Erythroblast (primary cell): ENCODE measurements at regions not wholly inside any gene's neighbourhood (a gene's known extent, or its start where the extent isn't known, plus 50 kb on each side); places are given as distances from the start of the nearest gene placed in this dataset.

ENCODE experiments used
- GATA1 ChIP-seq: IDR thresholded peaks from 2 replicates; pipeline ENCODE4 v1.6.1; 2011; ENCODE audit warnings: low read depth, mild to moderate bottlenecking, control low read depth, low read length, moderate library complexity
- POLR2A ChIP-seq: IDR thresholded peaks from 2 replicates; pipeline ENCODE4 v1.6.1; 2011; ENCODE audit warnings: mild to moderate bottlenecking, low read length

DNA sequence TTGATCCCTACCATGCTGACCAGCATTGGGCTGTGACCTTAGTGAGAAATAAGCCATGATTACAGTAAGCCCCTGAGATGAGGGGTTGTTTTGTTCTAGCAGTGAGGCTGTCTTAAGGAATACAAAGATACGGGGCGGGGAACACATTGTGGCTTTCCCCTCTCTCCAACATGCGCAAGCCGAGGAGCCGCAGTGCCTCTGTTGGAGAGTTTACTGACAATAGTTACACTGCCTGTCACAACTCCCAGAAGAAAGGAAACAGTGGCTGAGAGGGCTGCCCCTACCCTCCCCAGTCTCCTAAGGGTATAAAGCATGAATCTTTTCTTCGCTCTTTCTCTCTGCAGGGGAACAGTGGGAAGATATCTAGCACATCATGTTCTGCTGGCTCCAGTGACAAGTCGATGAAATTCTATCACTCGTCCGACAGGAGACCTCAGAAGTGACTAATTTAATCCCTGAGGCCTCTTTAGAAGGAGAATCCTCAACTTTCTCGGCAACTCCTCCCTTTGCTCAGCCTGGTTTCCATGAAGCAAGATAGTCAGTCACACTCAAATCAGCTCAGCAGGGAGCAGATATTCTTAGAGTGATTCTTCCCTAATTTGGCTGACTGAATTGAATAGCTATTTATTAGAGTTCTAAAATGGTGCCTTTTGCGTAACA lies 409.0 kb upstream of the PROK2 start:
- no peak for TF ChIP-seq POLR2A
- TF ChIP-seq GATA1 = no peak
